Medulla oblongata (tissue), 1 donor: ENCODE measurements at regions not wholly inside any gene's neighbourhood (a gene's known extent, or its start where the extent isn't known, plus 50 kb on each side); places are given as distances from the start of the nearest gene placed in this dataset.
A peak's percentile ranks its signal among the peaks of the same experiment; 100 is the strongest.

ENCODE experiments used
- DNase-seq: peaks from one replicate; pipeline ENCODE4 v3.0.0-alpha.2; 2015; ENCODE audit errors: extremely low spot score

GRCh38 chr7:106484562-106484961 lies 176.4 kb downstream of the CCDC71L start:
- DNase-seq: no peak

GRCh38 chr7:106482091-106482490 lies 178.9 kb downstream of the CCDC71L start:
- no peak for DNase-seq

GRCh38 chr7:106480616-106481031 lies 180.3 kb downstream of the CCDC71L start:
- DNase-seq: no peak

- no peak for DNase-seq
Measured at GRCh38 chr7:106480161-106480579, 180.8 kb downstream of the CCDC71L start.

- no peak for DNase-seq
Measured at GRCh38 chr7:106476751-106477150, 184.2 kb downstream of the CCDC71L start.

- no peak for DNase-seq
Measured at GRCh38 chr7:106472741-106473140, 188.0 kb upstream of the NAMPT start.

GRCh38 chr7:106471686-106472440 lies 187.1 kb upstream of the NAMPT start:
- no peak for DNase-seq

- DNase-seq: no peak
Measured at GRCh38 chr7:106471021-106471420, 186.2 kb upstream of the NAMPT start.

GRCh38 chr7:106466867-106467266 lies 182.1 kb upstream of the NAMPT start:
- no peak for DNase-seq

GRCh38 chr7:106465704-106466468 lies 181.1 kb upstream of the NAMPT start:
- DNase-seq: no peak

- DNase-seq: no peak
Measured at GRCh38 chr7:106464651-106465050, 179.9 kb upstream of the NAMPT start.

- DNase-seq: no peak
Measured at GRCh38 chr7:106463851-106464611, 179.2 kb upstream of the NAMPT start.

GRCh38 chr7:106462914-106463482 lies 178.2 kb upstream of the NAMPT start:
- peak; percentile 2 for DNase-seq

GRCh38 chr7:106462365-106462859 lies 177.6 kb upstream of the NAMPT start:
- DNase-seq: peak; percentile 67

- no peak for DNase-seq
Measured at GRCh38 chr7:106460792-106461254, 176.0 kb upstream of the NAMPT start.

GRCh38 chr7:106459397-106460072 lies 174.8 kb upstream of the NAMPT start:
- DNase-seq: no peak

- no peak for DNase-seq
Measured at GRCh38 chr7:106457678-106458077, 172.9 kb upstream of the NAMPT start.

- no peak for DNase-seq
Measured at GRCh38 chr7:106456329-106456728, 171.5 kb upstream of the NAMPT start.

GRCh38 chr7:106452031-106452851 lies 167.5 kb upstream of the NAMPT start:
- DNase-seq: no peak

- DNase-seq: no peak
Measured at GRCh38 chr7:106451171-106451570, 166.4 kb upstream of the NAMPT start.
